Ovary (tissue), 7 donors: ENCODE measurements at regions not wholly inside any gene's neighbourhood (a gene's known extent, or its start where the extent isn't known, plus 50 kb on each side); places are given as distances from the start of the nearest gene placed in this dataset.

ENCODE experiments used
- DNase-seq, 5 donors: peaks; one replicate each; pipeline ENCODE4 v3.0.0-alpha.2; 2019 to 2020
- H3K27ac ChIP-seq, 2 donors: fragments of 200-600 bp; one replicate each; pipeline versions ENCODE4 v1.5.1 to v1.8.0; 2019 to 2022
- H3K27me3 ChIP-seq: fragments of 200-600 bp; one replicate; pipeline ENCODE4 v1.8.0; 2022
- H3K36me3 ChIP-seq: fragments of 200-600 bp; sonication (generic); one replicate; pipeline ENCODE4 v1.5.1; 2019
- H3K4me1 ChIP-seq: one replicate; pipeline ENCODE4 v1.8.1; 2013; ENCODE audit warnings: mild to moderate bottlenecking, moderate library complexity; ENCODE audit not compliant: insufficient read depth
- H3K4me3 ChIP-seq: fragments of 200-600 bp; sonication (generic); one replicate; pipeline ENCODE4 v1.5.1; 2017
- H3K9me3 ChIP-seq, 2 donors: fragments of 200-600 bp in 1 of 2; sonication (generic) in 1 of 2; one replicate each; pipeline versions ENCODE4 v1.5.1 to v1.8.1; 2013 to 2019; ENCODE audit warnings: mild to moderate bottlenecking in 1 of 2, moderate library complexity in 1 of 2
- CTCF ChIP-seq, 3 donors: fragments of 450-650 bp in 2 of 3; fragments of 200-600 bp in 1 of 3; IDR thresholded peaks; one replicate each; pipeline versions ENCODE4 v1.5.1 to v1.8.0; 2016 to 2022; ENCODE audit warnings: antibody characterized with exemption in 3 of 3, mild to moderate bottlenecking in 1 of 3
- EP300 ChIP-seq: sonication (generic); formaldehyde crosslinking; IDR thresholded peaks from one replicate; pipeline ENCODE4 v1.6.1; 2017; ENCODE audit warnings: antibody characterized with exemption
- POLR2A ChIP-seq: fragments of 450-650 bp; IDR thresholded peaks from one replicate; pipeline ENCODE4 v1.6.1; 2017; ENCODE audit warnings: antibody characterized with exemption, mild to moderate bottlenecking, moderate library complexity
- WGBS, 3 donors: extraction: QIAGEN DNeasy Blood & Tissue Kit in 1 of 3; methylation state at CpG; one replicate each; pipeline versions ENCODE4 v1.1.5 to v1.1.7; 2013 to 2017; 5-methylcytosine and 5-hydroxymethylcytosine counted together
- intact Hi-C, 4 donors: fragments of 100-400 bp; cut with DNase I; formaldehyde crosslinking; loops; one replicate each; pipeline versions ENCODE4 v1.11.0 to v1.15.1; 2022 to 2023
- donor health status: DM: no; HTN: no; CAD: no; lungs with moderate emphysema.
- donor health status: DM: no; HTN: no; CAD: no.
- donor health status: Bipolar disorder and iron deficiency.
- donor health status: DM: no; HTN: no; CAD: no.
- donor health status: DM: yes; HTN: yes; CAD: no.

GRCh38 chr12:28807535-28807934 lies 341.5 kb upstream of the FAR2 start:
- intact Hi-C loops, result no loop called here
- DNase-seq, result no peak
- WGBS, 3 donors, result 79 to 87% (median 81%) methylated on average over 3 of the region's 3 CpGs
- H3K27me3 ChIP-seq, result no peaks in the 10 kb centered on the region
- no peaks in the 10 kb centered on the region for H3K9me3 ChIP-seq
- H3K36me3 ChIP-seq, result no peaks in the 10 kb centered on the region
- H3K4me3 ChIP-seq, result no peak overlapping the region
- H3K27ac ChIP-seq, result no peak overlapping the region
- H3K4me1 ChIP-seq, result no peaks in the 10 kb centered on the region
- TF ChIP-seq EP300, result no peak
- TF ChIP-seq CTCF (IDR thresholded peaks at IDR 0.05), result no peak
- no peak for TF ChIP-seq POLR2A

GRCh38 chr12:28811457-28811856 lies 337.6 kb upstream of the FAR2 start:
- Histone ChIP-seq H3K27me3 (no peaks in the 10 kb centered on the region), H3K27ac (no peak overlapping the region), H3K36me3 (no peaks in the 10 kb centered on the region), H3K4me3 (no peak overlapping the region), H3K9me3 (no peaks in the 10 kb centered on the region), H3K4me1 (no peaks in the 10 kb centered on the region)
- intact Hi-C loops, result no loop called here
- WGBS, 3 donors, result 79 to 90% (median 88%) methylated on average over 5 of the region's 5 CpGs
- TF ChIP-seq CTCF (IDR thresholded peaks at IDR 0.05) (no peak), EP300 (no peak), POLR2A (no peak)
- no peak for DNase-seq

GRCh38 chr12:28814246-28814645 lies 334.8 kb upstream of the FAR2 start:
- no peak for DNase-seq
- peaks cover 0 to 3% of the 10 kb centered on the region in 2 donors for H3K9me3 ChIP-seq
- no peaks in the 10 kb centered on the region for H3K36me3 ChIP-seq
- no peaks in the 10 kb centered on the region for H3K27me3 ChIP-seq
- H3K27ac ChIP-seq, result no peak overlapping the region
- intact Hi-C loops, result no loop called here
- no peaks in the 10 kb centered on the region for H3K4me1 ChIP-seq
- WGBS, 3 donors, result 73 to 75% (median 74%) methylated on average over 4 of the region's 4 CpGs
- H3K4me3 ChIP-seq, result no peak overlapping the region
- TF ChIP-seq POLR2A (no peak), EP300 (no peak), CTCF (IDR thresholded peaks at IDR 0.05) (no peak)

GRCh38 chr12:28817524-28817923 lies 331.6 kb upstream of the FAR2 start:
- no peak for TF ChIP-seq CTCF (IDR thresholded peaks at IDR 0.05)
- no peak for TF ChIP-seq POLR2A
- TF ChIP-seq EP300, result no peak
- H3K27me3 ChIP-seq, result no peaks in the 10 kb centered on the region
- H3K36me3 ChIP-seq, result no peaks in the 10 kb centered on the region
- H3K4me3 ChIP-seq, result no peak overlapping the region
- no peaks in the 10 kb centered on the region for H3K4me1 ChIP-seq
- no peak for DNase-seq
- intact Hi-C loops, result no loop called here
- 78 to 94% (median 85%) methylated on average over 6 to 7 of the region's 7 CpGs for WGBS, 3 donors
- no peak overlapping the region for H3K27ac ChIP-seq
- peaks cover 0 to 3% of the 10 kb centered on the region in 2 donors for H3K9me3 ChIP-seq
